Right lobe of liver (tissue), 6 donors: ENCODE measurements at regions not wholly inside any gene's neighbourhood (a gene's known extent, or its start where the extent isn't known, plus 50 kb on each side); places are given as distances from the start of the nearest gene placed in this dataset.

Source experiments
- ATAC-seq, 4 donors: fragments of 200-7000 bp; cut with Tn5 transposase; one replicate each; pipeline ENCODE4 v1.9.1; 2020; ENCODE audit warnings: mild to moderate bottlenecking in 4 of 4, moderate library complexity in 4 of 4
- DNase-seq, 3 donors: peaks; one replicate each; pipeline ENCODE4 v3.0.0-alpha.2; 2020
- H3K27ac ChIP-seq, 3 donors: fragments of 200-600 bp; one replicate each; pipeline ENCODE4 v1.8.0; 2022
- H3K27me3 ChIP-seq, 2 donors: fragments of 200-600 bp; one replicate each; pipeline ENCODE4 v1.8.0; 2022
- H3K36me3 ChIP-seq, 4 donors: fragments of 200-600 bp; sonication (generic) in 1 of 4; one replicate each; pipeline versions ENCODE4 v1.5.1 to v1.8.0; 2017 to 2022; ENCODE audit warnings: control low read depth in 1 of 4
- H3K4me1 ChIP-seq, 4 donors: fragments of 200-600 bp; sonication (generic) in 1 of 4; one replicate each; pipeline versions ENCODE4 v1.5.1 to v1.8.0; 2017 to 2022; ENCODE audit warnings: control low read depth in 1 of 4
- H3K4me3 ChIP-seq, 3 donors: fragments of 200-600 bp; one replicate each; pipeline ENCODE4 v1.8.0; 2022
- H3K9me3 ChIP-seq, 4 donors: fragments of 200-600 bp; sonication (generic) in 1 of 4; one replicate each; pipeline versions ENCODE4 v1.5.1 to v1.8.0; 2017 to 2022; ENCODE audit warnings: control low read depth in 1 of 4
- CTCF ChIP-seq, 4 donors: fragments of 200-600 bp in 3 of 4; fragments of 450-650 bp in 1 of 4; IDR thresholded peaks; one replicate each; pipeline versions ENCODE4 v1.5.1 to v1.8.0; 2016 to 2022; ENCODE audit warnings: antibody characterized with exemption in 4 of 4, mild to moderate bottlenecking in 2 of 4
- POLR2A ChIP-seq: fragments of 450-650 bp; IDR thresholded peaks from one replicate; pipeline ENCODE4 v1.6.1; 2017; ENCODE audit warnings: antibody characterized with exemption, mild to moderate bottlenecking
- WGBS: methylation state at CpG from one replicate; pipeline ENCODE4 v1.1.6; 2018; ENCODE audit warnings: low coverage, low lambda C conversion rate; ENCODE audit not compliant: insufficient coverage; ENCODE audit errors: missing lambda C conversion rate; 5-methylcytosine and 5-hydroxymethylcytosine counted together
- intact Hi-C, 2 donors: fragments of 100-400 bp; cut with DNase I; formaldehyde crosslinking; loops; one replicate each; pipeline versions ENCODE4 v1.11.2 to v1.14.1; 2022
- donor health status: DM: no; HTN: yes; CAD: no.
- donor health status: DM: no; HTN: no; CAD: no.
- donor health status: DM: no; HTN: no; CAD: no.
- donor health status: DM: no; HTN: yes; CAD: no.
- donor health status: DM: no; HTN: yes; CAD: no.

GRCh38 chr5:7320701-7321301 is 75.1 kb upstream of the ADCY2 start:
- DNase-seq (no peak), ATAC-seq (no peak)
- Histone ChIP-seq H3K27ac (no peak overlapping the region), H3K27me3 (no peaks in the 10 kb centered on the region), H3K4me1 (no peaks in the 10 kb centered on the region), H3K4me3 (no peak overlapping the region), H3K36me3 (no peaks in the 10 kb centered on the region), H3K9me3 (no peaks in the 10 kb centered on the region)
- TF ChIP-seq CTCF (IDR thresholded peaks at IDR 0.05), result no peak
- TF ChIP-seq POLR2A, result no peak
- intact Hi-C loops, result no loop called here
- WGBS, result 11% methylated on average over 2 of the region's 2 CpGs

- Histone ChIP-seq H3K36me3 (no peaks in the 10 kb centered on the region), H3K4me1 (no peaks in the 10 kb centered on the region), H3K9me3 (no peaks in the 10 kb centered on the region), H3K4me3 (no peak overlapping the region), H3K27me3 (no peaks in the 10 kb centered on the region), H3K27ac (no peak overlapping the region)
- WGBS, result 11% methylated on average over 1 of the region's 2 CpGs
- TF ChIP-seq CTCF (IDR thresholded peaks at IDR 0.05), result no peak
- no peak for TF ChIP-seq POLR2A
- DNase-seq, result no peak
- ATAC-seq, result no peak
- intact Hi-C loops, result no loop called here
Observed at GRCh38 chr5:7321724-7322123, 74.2 kb upstream of the ADCY2 start.

GRCh38 chr5:7324919-7325318 is 71.0 kb upstream of the ADCY2 start:
- H3K9me3 ChIP-seq, result no peaks in the 10 kb centered on the region
- ATAC-seq, result no peak
- no peak overlapping the region for H3K4me3 ChIP-seq
- H3K4me1 ChIP-seq, result no peaks in the 10 kb centered on the region
- DNase-seq, result no peak
- H3K36me3 ChIP-seq, result no peaks in the 10 kb centered on the region
- TF ChIP-seq CTCF (IDR thresholded peaks at IDR 0.05) (no peak), POLR2A (no peak)
- intact Hi-C loops, result no loop called here
- no peak overlapping the region for H3K27ac ChIP-seq
- no peaks in the 10 kb centered on the region for H3K27me3 ChIP-seq
- WGBS, result 55% methylated on average over 4 of the region's 4 CpGs

DNA sequence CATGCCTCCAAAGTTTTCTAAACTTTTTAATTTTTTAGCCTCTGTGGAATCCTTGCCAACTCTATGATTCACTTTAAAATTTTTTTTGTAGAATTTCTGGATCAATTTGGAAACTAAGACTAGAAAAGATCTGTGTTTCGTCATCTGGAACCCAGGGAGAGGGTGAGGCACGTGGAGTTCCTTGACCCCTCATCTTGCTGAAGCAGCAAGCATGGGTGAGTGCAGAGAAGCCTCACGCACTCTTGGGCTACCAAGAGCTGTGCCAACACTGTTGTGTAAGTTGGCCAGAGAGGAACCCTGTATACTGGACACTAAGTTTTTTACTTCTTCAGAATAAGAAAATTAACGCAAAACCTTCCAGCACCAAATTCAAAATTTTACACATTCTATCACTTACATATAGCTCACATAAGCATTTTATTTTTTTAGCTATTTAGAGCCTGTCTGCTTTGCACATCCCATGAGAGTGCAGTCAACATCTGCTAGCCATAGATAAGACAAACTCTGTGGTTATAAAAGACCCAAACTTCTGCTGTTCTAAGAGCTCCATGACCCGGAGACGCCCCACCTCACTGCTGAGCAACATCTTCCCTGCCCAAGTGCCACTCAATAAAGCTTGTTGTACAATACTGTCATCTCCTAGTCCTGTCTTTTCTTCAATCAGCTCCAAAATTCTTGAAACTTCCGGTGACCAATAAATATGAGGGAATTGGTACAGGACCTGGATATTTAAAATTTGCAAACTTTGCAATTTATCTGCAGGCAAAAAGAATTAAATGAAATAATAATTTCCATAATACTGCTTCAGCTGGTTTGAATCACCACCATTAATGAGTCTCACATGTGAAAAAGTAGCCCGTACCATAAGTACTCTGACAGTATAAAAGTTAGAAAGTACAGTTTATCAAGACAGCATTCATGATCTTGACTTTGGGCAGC is 69.7 kb upstream of the ADCY2 start:
- Histone ChIP-seq H3K36me3 (no peaks in the 10 kb centered on the region), H3K9me3 (no peaks in the 10 kb centered on the region), H3K27ac (no peak overlapping the region), H3K4me3 (no peak overlapping the region), H3K27me3 (no peaks in the 10 kb centered on the region), H3K4me1 (no peaks in the 10 kb centered on the region)
- 52% methylated on average over 8 of the region's 8 CpGs for WGBS
- TF ChIP-seq CTCF (IDR thresholded peaks at IDR 0.05) (no peak), POLR2A (no peak)
- ATAC-seq, result peak in 1 of 4 donors; percentile 32
- no peak for DNase-seq
- intact Hi-C loops, result no loop called here
